ENCODE measurements at regions not wholly inside any gene's neighbourhood (a gene's known extent, or its start where the extent isn't known, plus 50 kb on each side); places are given as distances from the start of the nearest gene placed in this dataset.
A peak's percentile ranks its signal among the peaks of the same experiment; 100 is the strongest.
"Not testable (repeated sequence)": the region's sequence is repeated elsewhere in the genome, so short reads cannot be mapped to it uniquely, and the experiment has no call there.

GRCh38 chr5:16392718-16393117 is 72.9 kb downstream of the ZNF622 start:
- H3K36me3 ChIP-seq (ENCODE audit: insufficient read depth): no peaks in the 10 kb centered on the region
- H3K4me3 ChIP-seq (ENCODE audit: low read depth, low read length): no peak overlapping the region
- no peaks in the 10 kb centered on the region for H3K4me1 ChIP-seq (ENCODE audit: insufficient read depth)
- 33% methylated on average over 3 of the region's 3 CpGs for WGBS
- no peak overlapping the region for H3K27ac ChIP-seq (ENCODE audit: low read depth)
- DNase-seq (ENCODE audit: extremely low spot score): peak; percentile 15

- no peak for DNase-seq (ENCODE audit: extremely low spot score)
- H3K4me3 ChIP-seq (ENCODE audit: low read depth, low read length): no peak overlapping the region
- H3K36me3 ChIP-seq (ENCODE audit: insufficient read depth): no peaks in the 10 kb centered on the region
- no peak overlapping the region for H3K27ac ChIP-seq (ENCODE audit: low read depth)
- no peaks in the 10 kb centered on the region for H3K4me1 ChIP-seq (ENCODE audit: insufficient read depth)
- 77% methylated on average over 8 of the region's 8 CpGs for WGBS
These were observed 73.5 kb downstream of the ZNF622 start for GRCh38 chr5:16391858-16392649.

- WGBS: 77% methylated on average over 1 of the region's 1 CpG
- no peak overlapping the region for H3K27ac ChIP-seq (ENCODE audit: low read depth)
- no peaks in the 10 kb centered on the region for H3K4me1 ChIP-seq (ENCODE audit: insufficient read depth)
- H3K36me3 ChIP-seq (ENCODE audit: insufficient read depth): no peaks in the 10 kb centered on the region
- no peak overlapping the region for H3K4me3 ChIP-seq (ENCODE audit: low read depth, low read length)
- no peak for DNase-seq (ENCODE audit: extremely low spot score)
These were observed 74.8 kb downstream of the ZNF622 start for GRCh38 chr5:16390825-16391224.

- Histone ChIP-seq H3K36me3 (ENCODE audit: insufficient read depth) (no peaks in the 10 kb centered on the region), H3K4me1 (ENCODE audit: insufficient read depth) (no peaks in the 10 kb centered on the region), H3K4me3 (ENCODE audit: low read depth, low read length) (no peak overlapping the region), H3K27ac (ENCODE audit: low read depth) (no peak overlapping the region)
- no peak for DNase-seq (ENCODE audit: extremely low spot score)
- 81% methylated on average over 3 of the region's 3 CpGs for WGBS
These were observed 80.0 kb downstream of the ZNF622 start for GRCh38 chr5:16385516-16386090.

GRCh38 chr5:16384804-16385203 is 80.8 kb downstream of the ZNF622 start:
- H3K36me3 ChIP-seq (ENCODE audit: insufficient read depth): no peaks in the 10 kb centered on the region
- DNase-seq (ENCODE audit: extremely low spot score): no peak
- no peak overlapping the region for H3K27ac ChIP-seq (ENCODE audit: low read depth)
- H3K4me1 ChIP-seq (ENCODE audit: insufficient read depth): no peaks in the 10 kb centered on the region
- H3K4me3 ChIP-seq (ENCODE audit: low read depth, low read length): no peak overlapping the region
- 78% methylated on average over 4 of the region's 4 CpGs for WGBS

GRCh38 chr5:16384222-16384621 is 81.4 kb downstream of the ZNF622 start:
- no peaks in the 10 kb centered on the region for H3K36me3 ChIP-seq (ENCODE audit: insufficient read depth)
- H3K27ac ChIP-seq (ENCODE audit: low read depth): no peak overlapping the region
- no peak for DNase-seq (ENCODE audit: extremely low spot score)
- H3K4me1 ChIP-seq (ENCODE audit: insufficient read depth): no peaks in the 10 kb centered on the region
- 82% methylated on average over 5 of the region's 5 CpGs for WGBS
- H3K4me3 ChIP-seq (ENCODE audit: low read depth, low read length): no peak overlapping the region

GRCh38 chr5:16383544-16384052 is 82.0 kb downstream of the ZNF622 start:
- Histone ChIP-seq H3K4me1 (ENCODE audit: insufficient read depth) (no peaks in the 10 kb centered on the region), H3K36me3 (ENCODE audit: insufficient read depth) (no peaks in the 10 kb centered on the region), H3K27ac (ENCODE audit: low read depth) (no peak overlapping the region), H3K4me3 (ENCODE audit: low read depth, low read length) (no peak overlapping the region)
- no peak for DNase-seq (ENCODE audit: extremely low spot score)
- 80% methylated on average over 2 of the region's 2 CpGs for WGBS

- H3K4me1 ChIP-seq (ENCODE audit: insufficient read depth): no peaks in the 10 kb centered on the region
- no peak overlapping the region for H3K27ac ChIP-seq (ENCODE audit: low read depth)
- no peak overlapping the region for H3K4me3 ChIP-seq (ENCODE audit: low read depth, low read length)
- DNase-seq (ENCODE audit: extremely low spot score): no peak
- H3K36me3 ChIP-seq (ENCODE audit: insufficient read depth): no peaks in the 10 kb centered on the region
These were observed 83.6 kb downstream of the ZNF622 start for GRCh38 chr5:16382047-16382446.

- H3K4me3 ChIP-seq (ENCODE audit: low read depth, low read length): no peak overlapping the region
- DNase-seq (ENCODE audit: extremely low spot score): no peak
- WGBS: 71% methylated on average over 3 of the region's 3 CpGs
- no peaks in the 10 kb centered on the region for H3K36me3 ChIP-seq (ENCODE audit: insufficient read depth)
- H3K27ac ChIP-seq (ENCODE audit: low read depth): no peak overlapping the region
- no peaks in the 10 kb centered on the region for H3K4me1 ChIP-seq (ENCODE audit: insufficient read depth)
These were observed 86.8 kb downstream of the ZNF622 start for GRCh38 chr5:16378762-16379161.

GRCh38 chr5:16372493-16372892 is 93.1 kb downstream of the ZNF622 start:
- no peak overlapping the region for H3K4me3 ChIP-seq (ENCODE audit: low read depth, low read length)
- 71% methylated on average over 4 of the region's 4 CpGs for WGBS
- H3K36me3 ChIP-seq (ENCODE audit: insufficient read depth): no peaks in the 10 kb centered on the region
- H3K27ac ChIP-seq (ENCODE audit: low read depth): no peak overlapping the region
- H3K4me1 ChIP-seq (ENCODE audit: insufficient read depth): no peaks in the 10 kb centered on the region
- DNase-seq (ENCODE audit: extremely low spot score): no peak

GRCh38 chr5:16366491-16366890 is 99.1 kb downstream of the ZNF622 start:
- Histone ChIP-seq H3K27ac (ENCODE audit: low read depth) (no peak overlapping the region), H3K36me3 (ENCODE audit: insufficient read depth) (no peaks in the 10 kb centered on the region), H3K4me3 (ENCODE audit: low read depth, low read length) (no peak overlapping the region), H3K4me1 (ENCODE audit: insufficient read depth) (no peaks in the 10 kb centered on the region)
- DNase-seq (ENCODE audit: extremely low spot score): no peak
- 74% methylated on average over 2 of the region's 2 CpGs for WGBS

- 75% methylated on average over 2 of the region's 2 CpGs for WGBS
- H3K4me1 ChIP-seq (ENCODE audit: insufficient read depth): no peaks in the 10 kb centered on the region
- DNase-seq (ENCODE audit: extremely low spot score): no peak
- no peak overlapping the region for H3K27ac ChIP-seq (ENCODE audit: low read depth)
- no peaks in the 10 kb centered on the region for H3K36me3 ChIP-seq (ENCODE audit: insufficient read depth)
- no peak overlapping the region for H3K4me3 ChIP-seq (ENCODE audit: low read depth, low read length)
These were observed 100.7 kb downstream of the ZNF622 start for GRCh38 chr5:16364910-16365309.

GRCh38 chr5:16353439-16353838 is 112.2 kb downstream of the ZNF622 start:
- 89% methylated on average over 5 of the region's 5 CpGs for WGBS
- DNase-seq (ENCODE audit: extremely low spot score); H3K27ac ChIP-seq (ENCODE audit: low read depth): not testable (repeated sequence)

GRCh38 chr5:16350816-16351215 is 114.8 kb downstream of the ZNF622 start:
- H3K36me3 ChIP-seq (ENCODE audit: insufficient read depth): no peaks in the 10 kb centered on the region
- H3K4me1 ChIP-seq (ENCODE audit: insufficient read depth): no peaks in the 10 kb centered on the region
- WGBS: 61% methylated on average over 3 of the region's 3 CpGs
- H3K4me3 ChIP-seq (ENCODE audit: low read depth, low read length): no peak overlapping the region
- no peak for DNase-seq (ENCODE audit: extremely low spot score)
- no peak overlapping the region for H3K27ac ChIP-seq (ENCODE audit: low read depth)

More at GRCh38 chr5:16353439-16353838, 112.2 kb downstream of the ZNF622 start:
- not testable (repeated sequence) for H3K36me3 ChIP-seq (ENCODE audit: insufficient read depth); H3K4me1 ChIP-seq (ENCODE audit: insufficient read depth); H3K4me3 ChIP-seq (ENCODE audit: low read depth, low read length)

Data from urinary bladder (tissue), 3 donors.